ENCODE measurements at regions not wholly inside any gene's neighbourhood (a gene's known extent, or its start where the extent isn't known, plus 50 kb on each side); places are given as distances from the start of the nearest gene placed in this dataset.

DNA sequence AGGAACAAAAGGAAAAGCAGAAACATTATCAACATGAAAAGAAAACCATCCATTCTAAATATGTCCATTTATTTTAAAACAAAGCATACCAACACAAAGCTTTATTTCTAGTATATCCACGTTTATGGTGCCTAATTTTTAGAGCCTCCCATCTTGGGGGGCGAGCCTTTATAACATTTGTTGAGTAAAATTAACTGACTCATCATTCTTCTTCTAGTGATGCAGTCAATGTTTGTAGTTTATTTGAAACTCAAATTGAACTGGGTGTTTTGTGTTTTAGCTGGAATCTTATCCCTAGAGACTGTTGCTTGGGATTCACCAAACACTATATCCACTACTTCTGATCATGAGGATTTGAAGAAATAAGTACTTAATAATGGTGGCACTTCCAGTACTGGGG is 366.4 kb upstream of the NPVF start:
- no peak overlapping the region for H3K27ac ChIP-seq (ENCODE audit: low read depth, low read length)
- no peak for DNase-seq (ENCODE audit: low read depth, low spot score)
- no peaks in the 10 kb centered on the region for H3K9me3 ChIP-seq (ENCODE audit: control insufficient read depth, insufficient read depth, low read length)
- ChIA-PET CTCF (interaction anchor here (0.8 kb wide), 2 partner anchors 24 to 29 kb away, joined by 3 to 5 read pairs; no protein-coding TSS in a partner anchor), POLR2A (no interaction called here)
- TF ChIP-seq, protein P1, sequence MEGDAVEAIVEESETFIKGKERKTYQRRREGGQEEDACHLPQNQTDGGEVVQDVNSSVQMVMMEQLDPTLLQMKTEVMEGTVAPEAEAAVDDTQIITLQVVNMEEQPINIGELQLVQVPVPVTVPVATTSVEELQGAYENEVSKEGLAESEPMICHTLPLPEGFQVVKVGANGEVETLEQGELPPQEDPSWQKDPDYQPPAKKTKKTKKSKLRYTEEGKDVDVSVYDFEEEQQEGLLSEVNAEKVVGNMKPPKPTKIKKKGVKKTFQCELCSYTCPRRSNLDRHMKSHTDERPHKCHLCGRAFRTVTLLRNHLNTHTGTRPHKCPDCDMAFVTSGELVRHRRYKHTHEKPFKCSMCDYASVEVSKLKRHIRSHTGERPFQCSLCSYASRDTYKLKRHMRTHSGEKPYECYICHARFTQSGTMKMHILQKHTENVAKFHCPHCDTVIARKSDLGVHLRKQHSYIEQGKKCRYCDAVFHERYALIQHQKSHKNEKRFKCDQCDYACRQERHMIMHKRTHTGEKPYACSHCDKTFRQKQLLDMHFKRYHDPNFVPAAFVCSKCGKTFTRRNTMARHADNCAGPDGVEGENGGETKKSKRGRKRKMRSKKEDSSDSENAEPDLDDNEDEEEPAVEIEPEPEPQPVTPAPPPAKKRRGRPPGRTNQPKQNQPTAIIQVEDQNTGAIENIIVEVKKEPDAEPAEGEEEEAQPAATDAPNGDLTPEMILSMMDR (IDR thresholded peaks at IDR 0.05; ENCODE audit: low read depth, low read length), result no peak
- H3K4me3 ChIP-seq (ENCODE audit: low read depth, low read length), result no peak overlapping the region
- no peaks in the 10 kb centered on the region for H3K27me3 ChIP-seq (ENCODE audit: control insufficient read depth, insufficient read depth, low read length)

DNA sequence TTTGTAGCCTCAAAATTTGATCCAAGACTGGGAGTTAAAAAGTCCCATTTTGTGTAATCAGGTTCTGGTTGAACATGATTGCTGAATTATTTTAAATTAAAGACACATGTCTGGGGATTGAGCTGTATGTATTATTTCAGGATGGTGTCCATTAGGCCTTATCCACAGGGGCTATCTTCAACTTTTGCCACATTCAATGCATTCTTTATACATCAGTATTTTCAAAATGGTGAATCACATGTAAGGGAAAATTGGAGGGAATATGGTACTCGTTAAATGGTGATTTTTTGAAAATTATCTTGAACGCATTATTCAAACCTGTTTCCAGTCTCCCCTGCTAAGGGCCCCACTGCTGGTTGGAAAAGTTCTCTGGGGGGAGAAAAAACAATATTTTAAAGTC is 367.7 kb upstream of the NPVF start:
- POLR2A ChIA-PET, result no interaction called here
- DNase-seq (ENCODE audit: low read depth, low spot score), result no peak
- CTCF ChIA-PET, result no interaction called here
- Histone ChIP-seq H3K4me3 (ENCODE audit: low read depth, low read length) (no peak overlapping the region), H3K9me3 (ENCODE audit: control insufficient read depth, insufficient read depth, low read length) (no peaks in the 10 kb centered on the region), H3K27me3 (ENCODE audit: control insufficient read depth, insufficient read depth, low read length) (no peaks in the 10 kb centered on the region), H3K27ac (ENCODE audit: low read depth, low read length) (no peak overlapping the region)
- TF ChIP-seq, protein P1 (IDR thresholded peaks at IDR 0.05; ENCODE audit: low read depth, low read length), result no peak

DNA sequence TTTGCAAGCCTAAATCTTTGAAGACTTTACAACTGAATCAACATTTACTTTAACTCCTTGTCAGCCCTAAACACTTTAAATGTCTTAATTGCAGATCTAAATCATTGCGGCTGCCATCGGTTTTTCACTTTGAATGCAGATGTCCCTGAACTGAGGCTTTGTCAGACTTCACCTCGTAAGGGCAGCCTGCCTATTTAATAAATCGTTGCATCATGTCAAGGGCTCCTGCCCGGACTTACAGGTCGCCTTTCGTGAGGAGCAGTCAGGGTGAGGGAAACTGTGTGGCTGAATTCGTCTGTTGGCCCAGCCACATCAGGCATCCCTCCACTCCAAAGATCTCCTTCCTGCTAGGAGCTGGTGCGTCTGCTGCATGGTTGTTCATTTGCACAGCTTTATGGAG is 368.2 kb upstream of the NPVF start:
- CTCF ChIA-PET, result no interaction called here
- Histone ChIP-seq H3K4me3 (ENCODE audit: low read depth, low read length) (no peak overlapping the region), H3K27me3 (ENCODE audit: control insufficient read depth, insufficient read depth, low read length) (no peaks in the 10 kb centered on the region), H3K9me3 (ENCODE audit: control insufficient read depth, insufficient read depth, low read length) (no peaks in the 10 kb centered on the region), H3K27ac (ENCODE audit: low read depth, low read length) (no peak overlapping the region)
- POLR2A ChIA-PET, result no interaction called here
- no peak for DNase-seq (ENCODE audit: low read depth, low spot score)
- TF ChIP-seq, protein P1 (IDR thresholded peaks at IDR 0.05; ENCODE audit: low read depth, low read length), result no peak

DNA sequence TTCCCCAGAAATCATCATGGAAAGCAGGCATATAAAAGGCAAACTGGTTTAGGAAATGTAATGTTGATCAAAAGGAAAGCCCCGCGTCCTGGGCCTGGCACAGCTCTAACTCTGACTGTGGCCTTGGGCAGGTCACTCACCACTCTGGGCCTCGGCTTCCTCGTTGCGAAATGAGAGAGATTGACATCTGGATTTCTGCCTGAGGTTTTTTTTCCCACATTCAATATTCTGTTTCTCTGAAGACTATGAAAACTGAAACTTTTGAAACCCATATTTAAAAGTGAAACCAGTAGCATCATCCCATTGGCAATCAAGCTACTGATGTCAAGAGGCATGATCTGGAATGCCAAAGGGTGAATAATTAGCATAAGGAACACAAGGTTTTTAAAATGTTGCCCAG is 369.7 kb upstream of the NPVF start:
- POLR2A ChIA-PET, result no interaction called here
- CTCF ChIA-PET, result interaction anchor here (1.2 kb wide), 1 partner anchor 33 kb away, joined by 3 read pairs; no protein-coding TSS in a partner anchor

DNA sequence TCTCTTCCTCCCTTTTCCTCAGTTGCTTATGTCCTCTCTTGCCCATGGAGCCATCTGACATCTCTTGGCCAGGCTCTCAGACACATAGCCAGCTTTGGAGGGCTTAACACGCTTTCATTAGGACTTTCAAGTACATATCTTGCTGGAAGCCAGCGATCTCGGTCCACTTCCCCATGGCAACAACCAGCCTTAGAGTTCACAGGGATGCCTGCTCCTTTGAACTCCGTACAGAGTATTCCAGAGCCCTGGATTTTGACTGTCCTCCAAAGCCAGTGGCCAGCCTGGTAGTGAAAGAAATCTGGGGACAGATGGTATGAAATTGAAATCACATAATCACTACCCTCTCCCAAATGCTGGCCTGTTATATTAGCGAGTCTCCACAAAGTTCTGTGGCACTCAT is 370.5 kb upstream of the NPVF start:
- CTCF ChIA-PET, result no interaction called here
- no peak overlapping the region for H3K4me3 ChIP-seq (ENCODE audit: low read depth, low read length)
- DNase-seq (ENCODE audit: low read depth, low spot score), result no peak
- TF ChIP-seq, protein P1 (IDR thresholded peaks at IDR 0.05; ENCODE audit: low read depth, low read length), result no peak
- H3K9me3 ChIP-seq (ENCODE audit: control insufficient read depth, insufficient read depth, low read length), result no peaks in the 10 kb centered on the region
- H3K27me3 ChIP-seq (ENCODE audit: control insufficient read depth, insufficient read depth, low read length), result no peaks in the 10 kb centered on the region
- H3K27ac ChIP-seq (ENCODE audit: low read depth, low read length), result no peak overlapping the region
- POLR2A ChIA-PET, result no interaction called here

More for the DNA sequence above, 369.7 kb upstream of the NPVF start:
- no peak for DNase-seq (ENCODE audit: low read depth, low spot score)
- Histone ChIP-seq H3K4me3 (ENCODE audit: low read depth, low read length) (no peak overlapping the region), H3K27me3 (ENCODE audit: control insufficient read depth, insufficient read depth, low read length) (no peaks in the 10 kb centered on the region), H3K27ac (ENCODE audit: low read depth, low read length) (no peak overlapping the region), H3K9me3 (ENCODE audit: control insufficient read depth, insufficient read depth, low read length) (no peaks in the 10 kb centered on the region)
- TF ChIP-seq, protein P1 (IDR thresholded peaks at IDR 0.05; ENCODE audit: low read depth, low read length), result no peak

Data from AG04450 (cell line).